Nephron progenitor cell (in vitro differentiated cells): ENCODE measurements at regions not wholly inside any gene's neighbourhood (a gene's known extent, or its start where the extent isn't known, plus 50 kb on each side); places are given as distances from the start of the nearest gene placed in this dataset.

Experiments
- DNase-seq: peaks from one replicate; pipeline ENCODE4 v3.0.0; 2021
- H3K27ac Mint-ChIP-seq: 2 replicates; pipeline ENCODE4 v1.8.0; 2021; ENCODE audit warnings: mild to moderate bottlenecking, moderate library complexity, mixed read lengths
- H3K27me3 Mint-ChIP-seq: 2 replicates; pipeline ENCODE4 v1.8.0; 2021; ENCODE audit warnings: mild to moderate bottlenecking, low read depth, mixed read lengths; ENCODE audit not compliant: poor library complexity
- H3K36me3 Mint-ChIP-seq: 2 replicates; pipeline ENCODE4 v1.8.0; 2021; ENCODE audit warnings: low read depth, mixed read lengths
- H3K4me1 Mint-ChIP-seq: 2 replicates; pipeline ENCODE4 v1.8.0; 2021; ENCODE audit warnings: mixed read lengths
- H3K4me3 Mint-ChIP-seq: 2 replicates; pipeline ENCODE4 v1.8.0; 2021; ENCODE audit warnings: mild to moderate bottlenecking, moderate library complexity, mixed read lengths
- H3K9me3 Mint-ChIP-seq: 2 replicates; pipeline ENCODE4 v1.8.0; 2021; ENCODE audit warnings: mild to moderate bottlenecking, moderate library complexity, mixed read lengths
- TF ChIP-seq, protein P1 (sequence below): fragments of 200-600 bp; sonication (generic); IDR thresholded peaks from 2 replicates; pipeline ENCODE4 v1.5.0; 2021; ENCODE audit warnings: antibody characterized with exemption

DNA sequence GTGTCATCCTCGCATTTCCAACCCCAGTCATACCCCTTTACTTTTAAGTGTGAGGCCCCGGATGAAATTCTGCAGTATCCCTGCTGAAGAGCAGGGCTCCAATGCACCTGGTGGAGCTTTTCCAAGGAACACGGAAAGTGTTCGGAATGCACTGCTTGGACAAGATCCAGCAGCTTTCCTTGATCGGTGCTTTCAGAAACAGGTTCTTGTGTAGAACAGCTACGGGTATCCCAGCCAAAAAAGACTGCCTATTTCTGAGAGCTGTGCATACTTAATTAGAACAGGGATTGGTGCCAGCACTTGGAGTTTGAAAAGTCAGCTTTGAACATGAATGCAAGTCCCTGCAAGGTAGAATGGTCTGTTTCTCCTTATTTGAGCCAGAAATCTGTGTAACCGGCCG is 87.2 kb upstream of the C1QTNF9B start:
- no peak overlapping the region for H3K4me3 Mint-ChIP-seq
- no peak for DNase-seq
- TF ChIP-seq, protein P1, sequence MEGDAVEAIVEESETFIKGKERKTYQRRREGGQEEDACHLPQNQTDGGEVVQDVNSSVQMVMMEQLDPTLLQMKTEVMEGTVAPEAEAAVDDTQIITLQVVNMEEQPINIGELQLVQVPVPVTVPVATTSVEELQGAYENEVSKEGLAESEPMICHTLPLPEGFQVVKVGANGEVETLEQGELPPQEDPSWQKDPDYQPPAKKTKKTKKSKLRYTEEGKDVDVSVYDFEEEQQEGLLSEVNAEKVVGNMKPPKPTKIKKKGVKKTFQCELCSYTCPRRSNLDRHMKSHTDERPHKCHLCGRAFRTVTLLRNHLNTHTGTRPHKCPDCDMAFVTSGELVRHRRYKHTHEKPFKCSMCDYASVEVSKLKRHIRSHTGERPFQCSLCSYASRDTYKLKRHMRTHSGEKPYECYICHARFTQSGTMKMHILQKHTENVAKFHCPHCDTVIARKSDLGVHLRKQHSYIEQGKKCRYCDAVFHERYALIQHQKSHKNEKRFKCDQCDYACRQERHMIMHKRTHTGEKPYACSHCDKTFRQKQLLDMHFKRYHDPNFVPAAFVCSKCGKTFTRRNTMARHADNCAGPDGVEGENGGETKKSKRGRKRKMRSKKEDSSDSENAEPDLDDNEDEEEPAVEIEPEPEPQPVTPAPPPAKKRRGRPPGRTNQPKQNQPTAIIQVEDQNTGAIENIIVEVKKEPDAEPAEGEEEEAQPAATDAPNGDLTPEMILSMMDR, result no peak
- H3K9me3 Mint-ChIP-seq, result no peaks in the 10 kb centered on the region
- H3K4me1 Mint-ChIP-seq, result peaks cover 26% of the 10 kb centered on the region
- no peak overlapping the region for H3K27ac Mint-ChIP-seq
- H3K36me3 Mint-ChIP-seq, result no peaks in the 10 kb centered on the region
- H3K27me3 Mint-ChIP-seq, result peaks cover 9% of the 10 kb centered on the region

DNA sequence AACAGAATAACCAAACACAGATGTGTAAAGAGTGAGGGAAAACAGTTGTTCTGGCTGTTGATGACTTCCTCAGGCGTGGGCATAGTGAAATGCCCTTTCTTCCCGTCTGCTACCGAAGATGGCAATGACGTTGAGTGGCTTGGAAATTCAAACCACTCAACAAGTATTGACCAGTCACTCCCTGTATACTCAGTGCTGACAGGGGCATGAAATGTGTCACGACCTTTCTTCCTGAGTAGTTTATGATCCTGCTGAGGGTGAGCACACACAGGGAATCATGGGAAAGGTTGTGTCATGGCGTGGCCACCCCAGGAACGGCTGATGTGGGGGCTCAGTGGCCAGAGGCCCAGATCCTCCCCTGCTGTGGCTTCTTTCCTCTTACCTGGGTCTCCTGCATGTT is 87.8 kb upstream of the C1QTNF9B start:
- peak overlapping the region; percentile 88 for H3K27ac Mint-ChIP-seq

DNA sequence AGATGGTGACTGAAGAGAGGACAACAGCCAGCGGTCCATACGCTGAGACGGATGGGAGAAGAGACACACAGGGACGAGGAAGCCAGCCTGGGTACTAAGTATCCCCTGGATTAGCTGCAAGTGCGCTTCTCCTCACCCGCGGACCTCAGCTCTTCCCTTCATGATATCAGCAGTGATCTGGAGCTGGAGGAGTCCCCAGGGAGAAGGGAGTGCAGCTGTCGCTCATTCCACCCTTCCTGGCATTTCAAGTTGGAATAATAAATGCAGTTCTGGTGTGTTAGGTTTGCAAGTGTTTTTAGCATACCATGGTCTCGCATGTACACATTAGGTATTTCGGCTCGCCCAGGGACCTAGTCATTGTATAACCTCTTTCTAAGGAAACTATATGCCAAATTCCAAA is 88.5 kb upstream of the C1QTNF9B start:
- TF ChIP-seq, protein P1, result no peak
- Mint-ChIP-seq H3K27me3 (peaks cover 6% of the 10 kb centered on the region), H3K36me3 (no peaks in the 10 kb centered on the region), H3K9me3 (no peaks in the 10 kb centered on the region), H3K4me3 (no peak overlapping the region), H3K27ac (peak overlapping the region; percentile 88), H3K4me1 (peaks cover 25% of the 10 kb centered on the region)
- DNase-seq, result no peak

More for the DNA sequence above, 87.8 kb upstream of the C1QTNF9B start:
- Mint-ChIP-seq H3K36me3 (no peaks in the 10 kb centered on the region), H3K9me3 (no peaks in the 10 kb centered on the region), H3K27me3 (peaks cover 10% of the 10 kb centered on the region), H3K4me1 (peaks cover 22% of the 10 kb centered on the region), H3K4me3 (no peak overlapping the region)
- TF ChIP-seq, protein P1, result no peak
- DNase-seq, result no peak

DNA sequence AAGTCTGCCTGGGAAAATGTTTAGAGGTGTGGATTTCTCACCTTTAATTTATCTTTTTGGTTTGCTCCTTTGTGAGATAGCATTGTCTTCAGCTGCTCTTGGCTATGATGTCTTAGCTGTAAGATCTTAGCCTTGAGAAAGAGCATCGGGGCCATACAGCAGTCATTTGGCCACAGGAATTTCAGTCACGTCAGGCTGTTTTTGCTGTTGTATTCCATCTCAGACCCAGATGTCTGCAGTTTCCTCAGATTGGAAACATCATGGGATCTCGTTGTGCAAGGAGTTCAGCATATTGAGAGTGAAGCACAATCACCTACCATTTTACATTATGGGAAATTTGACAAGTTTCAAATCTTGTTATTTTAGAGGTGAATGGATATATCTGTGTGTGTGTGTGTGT is 89.3 kb upstream of the C1QTNF9B start:
- no peak overlapping the region for H3K27ac Mint-ChIP-seq

DNA sequence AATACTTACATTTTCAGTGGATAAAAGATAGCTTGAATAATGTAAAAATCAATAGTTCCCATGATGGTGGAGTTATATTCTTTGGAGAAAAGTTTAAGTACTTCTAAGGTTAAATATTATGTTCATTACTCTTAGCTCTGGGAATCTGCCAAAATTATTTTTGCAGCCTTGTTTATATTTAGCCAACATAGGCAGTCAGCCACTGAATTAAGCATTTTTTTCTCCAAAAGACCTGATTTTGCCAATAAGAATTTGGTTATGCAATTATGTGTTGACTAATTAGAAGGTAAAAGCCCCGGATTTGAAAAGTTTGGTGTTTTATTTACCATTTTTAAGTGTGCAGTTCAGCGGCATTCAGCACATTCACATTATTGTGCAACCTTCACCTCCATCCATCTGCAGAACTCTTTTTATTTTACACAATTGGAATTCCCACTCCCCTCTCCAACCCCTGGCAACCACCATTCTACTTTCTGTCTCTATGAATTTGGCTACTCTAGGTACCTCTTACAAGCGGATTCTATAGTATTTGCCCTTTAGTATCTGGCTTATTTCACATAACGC is 90.1 kb upstream of the C1QTNF9B start:
- Mint-ChIP-seq H3K27me3 (peaks cover 10% of the 10 kb centered on the region), H3K4me1 (peaks cover 25% of the 10 kb centered on the region), H3K36me3 (no peaks in the 10 kb centered on the region), H3K27ac (no peak overlapping the region), H3K9me3 (no peaks in the 10 kb centered on the region), H3K4me3 (no peak overlapping the region)
- TF ChIP-seq, protein P1, result no peak
- no peak for DNase-seq

More for the DNA sequence above, 89.3 kb upstream of the C1QTNF9B start:
- Mint-ChIP-seq H3K9me3 (no peaks in the 10 kb centered on the region), H3K27me3 (peaks cover 10% of the 10 kb centered on the region), H3K4me3 (no peak overlapping the region), H3K36me3 (no peaks in the 10 kb centered on the region), H3K4me1 (peaks cover 25% of the 10 kb centered on the region)
- TF ChIP-seq, protein P1, result no peak
- DNase-seq, result no peak

DNA sequence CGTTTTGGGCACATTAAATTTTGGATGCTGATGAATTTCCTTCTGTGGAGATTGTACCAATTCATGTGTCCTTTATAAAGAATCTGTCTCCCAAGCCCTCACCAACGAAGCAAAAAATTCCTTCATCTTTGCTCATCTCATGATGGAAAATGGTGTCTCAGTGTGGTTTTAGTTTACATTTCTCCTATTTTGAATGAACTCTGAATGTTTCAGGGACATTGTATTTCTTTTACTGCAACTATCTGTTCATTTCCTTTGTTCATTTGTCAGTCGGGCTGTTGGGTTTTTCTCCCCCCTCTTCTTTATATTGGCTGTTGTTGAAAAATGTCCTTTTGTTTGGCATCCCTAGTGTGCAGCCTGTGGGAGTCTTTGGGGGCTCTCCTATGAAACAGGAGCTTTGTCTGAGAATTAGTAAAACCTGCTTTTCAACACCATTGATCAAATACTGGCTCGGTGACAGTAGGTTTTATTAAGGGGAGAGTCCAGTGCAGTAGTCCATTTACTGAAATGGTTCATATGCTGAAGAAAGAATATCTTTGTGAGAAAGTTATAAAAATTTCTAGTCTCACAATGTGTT is 91.3 kb upstream of the C1QTNF9B start:
- DNase-seq, result no peak
- Mint-ChIP-seq H3K27ac (no peak overlapping the region), H3K4me3 (no peak overlapping the region), H3K36me3 (no peaks in the 10 kb centered on the region), H3K27me3 (peaks cover 8% of the 10 kb centered on the region), H3K4me1 (peaks cover 25% of the 10 kb centered on the region), H3K9me3 (no peaks in the 10 kb centered on the region)
- TF ChIP-seq, protein P1, result no peak
